Stomach (tissue), 8 donors: ENCODE measurements at regions not wholly inside any gene's neighbourhood (a gene's known extent, or its start where the extent isn't known, plus 50 kb on each side); places are given as distances from the start of the nearest gene placed in this dataset.

ENCODE experiments used
- DNase-seq, 2 donors: peaks; one replicate each; pipeline versions ENCODE4 v3.0.0 to v3.0.0-alpha.2; 2013 to 2019
- H3K27ac ChIP-seq, 5 donors: fragments of 200-600 bp in 4 of 5; sonication (generic) in 4 of 5; one replicate each; pipeline ENCODE4 v1.5.1; 2013 to 2019; ENCODE audit warnings: mild to moderate bottlenecking in 1 of 5, moderate library complexity in 1 of 5
- H3K27me3 ChIP-seq, 3 donors: fragments of 200-600 bp; sonication (generic); one replicate each; pipeline ENCODE4 v1.5.1; 2017 to 2019; ENCODE audit warnings: mixed run types in 1 of 3
- H3K36me3 ChIP-seq, 4 donors: fragments of 200-600 bp; sonication (generic); 1 replicate in 3 of 4; 2 replicates in 1 of 4; pipeline ENCODE4 v1.5.1; 2016 to 2019
- H3K4me1 ChIP-seq, 4 donors: fragments of 200-600 bp; sonication (generic); one replicate each; pipeline ENCODE4 v1.5.1; 2016 to 2019
- H3K4me3 ChIP-seq, 4 donors: fragments of 200-600 bp; sonication (generic) in 3 of 4; one replicate each; pipeline ENCODE4 v1.5.1; 2016 to 2019; ENCODE audit warnings: mild to moderate bottlenecking in 1 of 4
- H3K9me3 ChIP-seq, 4 donors: fragments of 200-600 bp; sonication (generic); one replicate each; pipeline ENCODE4 v1.5.1; 2016 to 2019
- EP300 ChIP-seq: sonication (generic); formaldehyde crosslinking; IDR thresholded peaks from one replicate; pipeline ENCODE4 v1.6.1; 2017; ENCODE audit warnings: antibody characterized with exemption
- POLR2A ChIP-seq, 4 donors: fragments of 450-650 bp; IDR thresholded peaks; one replicate each; pipeline ENCODE4 v1.6.1; 2016; ENCODE audit warnings: antibody characterized with exemption in 4 of 4, control low read depth in 2 of 4, mild to moderate bottlenecking in 1 of 4, moderate library complexity in 1 of 4
- POLR2AphosphoS5 ChIP-seq, 3 donors: sonication (generic); formaldehyde crosslinking; IDR thresholded peaks; one replicate each; pipeline ENCODE4 v1.6.1; 2016; ENCODE audit warnings: antibody characterized with exemption in 3 of 3
- WGBS, 5 donors: extraction: QIAGEN DNeasy Blood & Tissue Kit in 3 of 5; methylation state at CpG; one replicate each; pipeline versions ENCODE4 v1.1.5 to v1.1.7; 2013 to 2018; 5-methylcytosine and 5-hydroxymethylcytosine counted together
- intact Hi-C: fragments of 100-400 bp; cut with DNase I; formaldehyde crosslinking; loops from one replicate; pipeline ENCODE4 v1.15.1; 2023; ENCODE audit warnings: low total_unique reads
- TF ChIP-seq, protein P1 (sequence below), 7 experiments: fragments of 450-650 bp in 4 of 7; fragments of 200-600 bp in 3 of 7; sonication (generic) in 3 of 7; IDR thresholded peaks; one replicate each; pipeline ENCODE4 v1.5.1; 2016 to 2019; ENCODE audit warnings: antibody characterized with exemption in 7 of 7, control low read depth in 2 of 7, mild to moderate bottlenecking in 1 of 7
- donor health status: healthy with polysubstance abuse.
- donor health status: Bipolar disorder and iron deficiency.
- donor health status: healthy.

- 51 to 67% (median 58%) methylated on average over 4 of the region's 4 CpGs for WGBS, 5 donors
- Histone ChIP-seq H3K27ac (no peak overlapping the region), H3K4me3 (no peak overlapping the region), H3K36me3 (no peaks in the 10 kb centered on the region), H3K27me3 (no peaks in the 10 kb centered on the region), H3K9me3 (no peaks in the 10 kb centered on the region), H3K4me1 (no peaks in the 10 kb centered on the region)
- peak in 1 of 2 donors; percentile 16 for DNase-seq
- intact Hi-C loops = no loop called here
- TF ChIP-seq, protein P1, sequence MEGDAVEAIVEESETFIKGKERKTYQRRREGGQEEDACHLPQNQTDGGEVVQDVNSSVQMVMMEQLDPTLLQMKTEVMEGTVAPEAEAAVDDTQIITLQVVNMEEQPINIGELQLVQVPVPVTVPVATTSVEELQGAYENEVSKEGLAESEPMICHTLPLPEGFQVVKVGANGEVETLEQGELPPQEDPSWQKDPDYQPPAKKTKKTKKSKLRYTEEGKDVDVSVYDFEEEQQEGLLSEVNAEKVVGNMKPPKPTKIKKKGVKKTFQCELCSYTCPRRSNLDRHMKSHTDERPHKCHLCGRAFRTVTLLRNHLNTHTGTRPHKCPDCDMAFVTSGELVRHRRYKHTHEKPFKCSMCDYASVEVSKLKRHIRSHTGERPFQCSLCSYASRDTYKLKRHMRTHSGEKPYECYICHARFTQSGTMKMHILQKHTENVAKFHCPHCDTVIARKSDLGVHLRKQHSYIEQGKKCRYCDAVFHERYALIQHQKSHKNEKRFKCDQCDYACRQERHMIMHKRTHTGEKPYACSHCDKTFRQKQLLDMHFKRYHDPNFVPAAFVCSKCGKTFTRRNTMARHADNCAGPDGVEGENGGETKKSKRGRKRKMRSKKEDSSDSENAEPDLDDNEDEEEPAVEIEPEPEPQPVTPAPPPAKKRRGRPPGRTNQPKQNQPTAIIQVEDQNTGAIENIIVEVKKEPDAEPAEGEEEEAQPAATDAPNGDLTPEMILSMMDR (IDR thresholded peaks at IDR 0.05) = no peak
- TF ChIP-seq EP300 (no peak), POLR2A (IDR thresholded peaks at IDR 0.05) (no peak), POLR2AphosphoS5 (IDR thresholded peaks at IDR 0.05) (no peak)
Measured at GRCh38 chr9:71355884-71356283, 234.5 kb upstream of the TRPM3 start.

GRCh38 chr9:71353720-71354119 is 232.3 kb upstream of the TRPM3 start:
- TF ChIP-seq POLR2AphosphoS5 (IDR thresholded peaks at IDR 0.05) = no peak
- TF ChIP-seq EP300 = no peak
- no peak for TF ChIP-seq POLR2A (IDR thresholded peaks at IDR 0.05)
- TF ChIP-seq, protein P1 (IDR thresholded peaks at IDR 0.05) = no peak
- DNase-seq = no peak
- H3K4me1 ChIP-seq = no peaks in the 10 kb centered on the region
- no peaks in the 10 kb centered on the region for H3K36me3 ChIP-seq
- no peaks in the 10 kb centered on the region for H3K9me3 ChIP-seq
- no peak overlapping the region for H3K27ac ChIP-seq
- intact Hi-C loops = no loop called here
- no peak overlapping the region for H3K4me3 ChIP-seq
- WGBS, 5 donors = 71 to 86% (median 75%) methylated on average over 2 of the region's 2 CpGs
- no peaks in the 10 kb centered on the region for H3K27me3 ChIP-seq

DNA sequence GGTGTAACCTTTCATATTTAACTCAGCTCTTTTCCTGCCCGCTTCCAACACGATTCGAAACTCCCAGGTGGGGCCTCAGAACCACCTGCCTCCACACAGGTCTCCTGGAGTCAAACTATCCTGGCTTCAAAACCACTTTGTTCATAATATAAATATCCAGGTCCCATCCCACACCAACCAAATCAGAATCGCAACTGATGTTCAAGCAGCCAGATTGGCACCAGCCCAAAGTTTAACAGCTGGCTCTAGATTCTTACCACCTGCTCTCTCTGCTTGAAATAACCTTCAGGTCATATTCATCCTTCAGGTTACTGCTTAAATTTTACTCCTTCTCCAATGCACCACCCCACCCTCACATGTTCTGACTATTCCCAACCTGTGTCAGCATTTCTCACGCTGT is 231.4 kb upstream of the TRPM3 start:
- TF ChIP-seq EP300 (no peak), POLR2A (IDR thresholded peaks at IDR 0.05) (no peak), POLR2AphosphoS5 (IDR thresholded peaks at IDR 0.05) (no peak)
- TF ChIP-seq, protein P1 (IDR thresholded peaks at IDR 0.05) = no peak

DNA sequence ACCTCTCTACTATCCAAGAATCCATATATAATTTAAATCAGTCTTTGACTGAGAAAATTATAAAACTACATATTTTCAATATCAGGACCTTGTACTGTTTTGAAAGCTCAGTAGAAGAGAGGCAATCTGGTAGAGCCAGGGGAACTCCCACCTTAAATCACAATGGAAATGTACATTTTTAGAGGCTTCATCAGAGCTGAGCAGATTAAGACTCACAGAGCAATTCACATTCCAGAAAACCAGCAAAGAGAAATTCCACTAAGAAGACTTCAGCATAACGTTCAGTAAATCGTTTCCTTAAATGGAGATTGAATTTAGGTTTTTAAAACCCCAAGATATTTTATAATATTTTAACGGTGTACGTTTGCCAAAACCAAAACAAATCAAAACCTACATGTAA is 227.8 kb upstream of the TRPM3 start:
- 68 to 85% (median 72%) methylated on average over 4 of the region's 4 CpGs for WGBS, 5 donors
- no peaks in the 10 kb centered on the region for H3K4me1 ChIP-seq
- TF ChIP-seq EP300 (no peak), POLR2AphosphoS5 (IDR thresholded peaks at IDR 0.05) (no peak), POLR2A (IDR thresholded peaks at IDR 0.05) (no peak)
- TF ChIP-seq, protein P1 (IDR thresholded peaks at IDR 0.05) = no peak
- no peak for DNase-seq
- no peaks in the 10 kb centered on the region for H3K36me3 ChIP-seq
- H3K27me3 ChIP-seq = no peaks in the 10 kb centered on the region
- no peak overlapping the region for H3K4me3 ChIP-seq
- no peak overlapping the region for H3K27ac ChIP-seq
- no peaks in the 10 kb centered on the region for H3K9me3 ChIP-seq
- intact Hi-C loops = no loop called here

More for the DNA sequence above, 231.4 kb upstream of the TRPM3 start:
- peak in 1 of 2 donors; percentile 5 for DNase-seq
- no peak overlapping the region for H3K27ac ChIP-seq
- no peaks in the 10 kb centered on the region for H3K9me3 ChIP-seq
- no peaks in the 10 kb centered on the region for H3K4me1 ChIP-seq
- WGBS, 5 donors = 65 to 79% (median 69%) methylated on average over 5 of the region's 5 CpGs
- intact Hi-C loops = no loop called here
- no peak overlapping the region for H3K4me3 ChIP-seq
- no peaks in the 10 kb centered on the region for H3K27me3 ChIP-seq
- H3K36me3 ChIP-seq = no peaks in the 10 kb centered on the region
